CD4-positive, CD25-positive, alpha-beta regulatory T cell (primary cell): ENCODE measurements at regions not wholly inside any gene's neighbourhood (a gene's known extent, or its start where the extent isn't known, plus 50 kb on each side); places are given as distances from the start of the nearest gene placed in this dataset.

Experiments used
- ATAC-seq, 2 donors: fragments of 150-1000 bp; cut with Tn5 transposase; one replicate each; pipeline ENCODE4 v1.10.0; 2021; ENCODE audit warnings: low read depth in 2 of 2, moderate number of reproducible peaks in 2 of 2, moderate library complexity in 1 of 2
- DNase-seq, 3 donors: peaks; one replicate each; pipeline versions ENCODE4 v3.0.0 to v3.0.0-alpha.2; 2012 to 2022; ENCODE audit warnings: mixed read lengths in 1 of 3
- H3K27ac ChIP-seq: one replicate; pipeline ENCODE4 v1.7.0; 2013; ENCODE audit warnings: mild to moderate bottlenecking, low read length; ENCODE audit not compliant: insufficient read depth, poor library complexity, severe bottlenecking
- H3K27me3 ChIP-seq: one replicate; pipeline ENCODE4 v1.7.0; 2013; ENCODE audit warnings: low read length; ENCODE audit not compliant: control insufficient read depth, insufficient read depth
- H3K36me3 ChIP-seq: one replicate; pipeline ENCODE4 v1.7.0; 2013; ENCODE audit warnings: mild to moderate bottlenecking, low read length, moderate library complexity; ENCODE audit not compliant: control insufficient read depth, insufficient read depth
- H3K4me1 ChIP-seq: 2 replicates; pipeline ENCODE4 v1.7.0; 2013; ENCODE audit warnings: mild to moderate bottlenecking, low read length; ENCODE audit not compliant: insufficient read depth, control insufficient read depth, poor library complexity, severe bottlenecking
- H3K4me3 ChIP-seq: one replicate; pipeline ENCODE4 v1.7.0; 2013; ENCODE audit warnings: low read depth, mild to moderate bottlenecking, low read length, moderate library complexity
- H3K9me3 ChIP-seq, 2 experiments: 1 replicate in 1 of 2; 2 replicates in 1 of 2; pipeline ENCODE4 v1.7.0; 2013; ENCODE audit warnings: low read length in 2 of 2, mild to moderate bottlenecking in 1 of 2, moderate library complexity in 1 of 2; ENCODE audit not compliant: control insufficient read depth in 2 of 2
- H3K27ac Mint-ChIP-seq, 3 donors: one replicate each; pipeline ENCODE4 v1.8.0; 2020 to 2022; ENCODE audit warnings: mild to moderate bottlenecking in 3 of 3, mixed read lengths in 3 of 3, moderate library complexity in 2 of 3
- H3K27me3 Mint-ChIP-seq: one replicate; pipeline ENCODE4 v1.8.0; 2022; ENCODE audit warnings: mild to moderate bottlenecking, mixed read lengths
- H3K36me3 Mint-ChIP-seq: one replicate; pipeline ENCODE4 v1.8.0; 2020; ENCODE audit warnings: mixed read lengths
- H3K4me1 Mint-ChIP-seq, 4 donors: one replicate each; pipeline ENCODE4 v1.8.0; 2020 to 2022; ENCODE audit warnings: mixed read lengths in 4 of 4, mild to moderate bottlenecking in 1 of 4
- H3K4me3 Mint-ChIP-seq, 4 donors: one replicate each; pipeline ENCODE4 v1.8.0; 2020 to 2022; ENCODE audit warnings: mild to moderate bottlenecking in 4 of 4, mixed read lengths in 4 of 4, moderate library complexity in 3 of 4
- H3K9me3 Mint-ChIP-seq, 7 donors: one replicate each; pipeline ENCODE4 v1.8.0; 2020 to 2022; ENCODE audit warnings: mixed read lengths in 7 of 7, mild to moderate bottlenecking in 3 of 7, moderate library complexity in 2 of 7

DNA sequence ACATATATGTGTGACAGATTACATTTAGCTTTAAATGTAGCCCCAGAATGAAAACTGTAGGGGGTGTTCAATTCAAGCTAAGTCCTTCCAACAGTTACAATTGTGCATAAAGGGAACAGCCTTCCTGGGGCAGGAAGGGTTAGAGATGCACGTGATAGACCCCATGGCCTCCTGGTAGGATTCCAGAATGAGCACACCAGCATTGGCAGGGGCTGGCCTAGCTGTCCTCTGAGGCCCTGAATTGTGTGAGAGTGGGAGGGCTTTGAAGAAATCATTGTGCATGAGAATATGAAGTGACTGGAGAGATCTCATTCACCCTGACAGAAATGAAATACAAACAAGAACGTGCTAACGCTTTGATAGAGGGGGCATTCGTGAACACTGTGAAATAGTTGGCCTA, 663.8 kb upstream of the KLF4 start:
- H3K36me3 Mint-ChIP-seq = no peaks in the 10 kb centered on the region
- no peak overlapping the region for H3K27ac Mint-ChIP-seq
- no peaks in the 10 kb centered on the region for H3K9me3 ChIP-seq
- H3K4me1 ChIP-seq = no peaks in the 10 kb centered on the region
- ATAC-seq (no peak), DNase-seq (no peak)
- H3K27ac ChIP-seq = no peak overlapping the region
- H3K9me3 Mint-ChIP-seq = peaks cover 0 to 3% (median 0%) of the 10 kb centered on the region in 7 donors
- no peaks in the 10 kb centered on the region for H3K4me1 Mint-ChIP-seq
- H3K36me3 ChIP-seq = no peaks in the 10 kb centered on the region
- H3K27me3 Mint-ChIP-seq = no peaks in the 10 kb centered on the region
- H3K4me3 Mint-ChIP-seq = no peak overlapping the region
- H3K27me3 ChIP-seq = no peaks in the 10 kb centered on the region
- no peak overlapping the region for H3K4me3 ChIP-seq

GRCh38 chr9:108150736-108151586, 661.4 kb upstream of the KLF4 start:
- Mint-ChIP-seq H3K27me3 (no peaks in the 10 kb centered on the region), H3K27ac (no peak overlapping the region), H3K9me3 (peaks cover 0 to 8% (median 0%) of the 10 kb centered on the region in 7 donors), H3K4me3 (no peak overlapping the region), H3K36me3 (no peaks in the 10 kb centered on the region), H3K4me1 (no peaks in the 10 kb centered on the region)
- H3K36me3 ChIP-seq = no peaks in the 10 kb centered on the region
- DNase-seq (no peak), ATAC-seq (no peak)
- no peaks in the 10 kb centered on the region for H3K27me3 ChIP-seq
- no peak overlapping the region for H3K4me3 ChIP-seq
- no peak overlapping the region for H3K27ac ChIP-seq
- no peaks in the 10 kb centered on the region for H3K9me3 ChIP-seq
- no peaks in the 10 kb centered on the region for H3K4me1 ChIP-seq

- no peaks in the 10 kb centered on the region for H3K4me1 ChIP-seq
These were observed 659.8 kb upstream of the KLF4 start for GRCh38 chr9:108149326-108149725.

GRCh38 chr9:108142504-108143201, 653.1 kb upstream of the KLF4 start:
- Mint-ChIP-seq H3K36me3 (no peaks in the 10 kb centered on the region), H3K9me3 (peaks cover 1 to 23% (median 4%) of the 10 kb centered on the region in 7 donors), H3K4me1 (no peaks in the 10 kb centered on the region), H3K27ac (no peak overlapping the region), H3K27me3 (no peaks in the 10 kb centered on the region), H3K4me3 (no peak overlapping the region)
- H3K4me1 ChIP-seq = no peaks in the 10 kb centered on the region
- H3K36me3 ChIP-seq = no peaks in the 10 kb centered on the region
- DNase-seq (no peak), ATAC-seq (no peak)
- H3K27ac ChIP-seq = no peak overlapping the region
- H3K27me3 ChIP-seq = no peaks in the 10 kb centered on the region
- no peak overlapping the region for H3K4me3 ChIP-seq
- no peaks in the 10 kb centered on the region for H3K9me3 ChIP-seq

More at GRCh38 chr9:108149326-108149725, 659.8 kb upstream of the KLF4 start:
- Mint-ChIP-seq H3K9me3 (peaks cover 0 to 8% (median 1%) of the 10 kb centered on the region in 7 donors), H3K4me3 (no peak overlapping the region), H3K27ac (no peak overlapping the region), H3K27me3 (no peaks in the 10 kb centered on the region), H3K4me1 (no peaks in the 10 kb centered on the region), H3K36me3 (no peaks in the 10 kb centered on the region)
- Histone ChIP-seq H3K27ac (no peak overlapping the region), H3K36me3 (no peaks in the 10 kb centered on the region), H3K9me3 (no peaks in the 10 kb centered on the region), H3K27me3 (no peaks in the 10 kb centered on the region), H3K4me3 (no peak overlapping the region)
- ATAC-seq (no peak), DNase-seq (no peak)

GRCh38 chr9:108142142-108142503, 652.6 kb upstream of the KLF4 start:
- Mint-ChIP-seq H3K4me1 (no peaks in the 10 kb centered on the region), H3K27ac (no peak overlapping the region), H3K36me3 (no peaks in the 10 kb centered on the region), H3K4me3 (no peak overlapping the region), H3K27me3 (no peaks in the 10 kb centered on the region), H3K9me3 (peaks cover 1 to 22% (median 5%) of the 10 kb centered on the region in 7 donors)
- H3K9me3 ChIP-seq = no peaks in the 10 kb centered on the region
- no peaks in the 10 kb centered on the region for H3K36me3 ChIP-seq
- no peak for ATAC-seq
- no peaks in the 10 kb centered on the region for H3K27me3 ChIP-seq
- DNase-seq = no peak
- no peaks in the 10 kb centered on the region for H3K4me1 ChIP-seq
- no peak overlapping the region for H3K4me3 ChIP-seq
- H3K27ac ChIP-seq = no peak overlapping the region

- ATAC-seq = no peak
- Mint-ChIP-seq H3K27ac (no peak overlapping the region), H3K4me3 (no peak overlapping the region)
These were observed 650.3 kb upstream of the KLF4 start for GRCh38 chr9:108139900-108140299.

GRCh38 chr9:108138516-108138915, 648.9 kb upstream of the KLF4 start:
- Mint-ChIP-seq H3K27ac (no peak overlapping the region), H3K4me1 (no peaks in the 10 kb centered on the region), H3K4me3 (no peak overlapping the region), H3K9me3 (peaks cover 1 to 18% (median 5%) of the 10 kb centered on the region in 7 donors), H3K36me3 (no peaks in the 10 kb centered on the region), H3K27me3 (no peaks in the 10 kb centered on the region)
- H3K27ac ChIP-seq = no peak overlapping the region
- DNase-seq (no peak), ATAC-seq (no peak)
- H3K9me3 ChIP-seq = no peaks in the 10 kb centered on the region
- H3K27me3 ChIP-seq = no peaks in the 10 kb centered on the region
- no peaks in the 10 kb centered on the region for H3K4me1 ChIP-seq
- no peaks in the 10 kb centered on the region for H3K36me3 ChIP-seq
- no peak overlapping the region for H3K4me3 ChIP-seq

More at GRCh38 chr9:108139900-108140299, 650.3 kb upstream of the KLF4 start:
- Mint-ChIP-seq H3K36me3 (no peaks in the 10 kb centered on the region), H3K27me3 (no peaks in the 10 kb centered on the region), H3K9me3 (peaks cover 1 to 22% (median 5%) of the 10 kb centered on the region in 7 donors), H3K4me1 (no peaks in the 10 kb centered on the region)
- H3K9me3 ChIP-seq = no peaks in the 10 kb centered on the region
- no peak overlapping the region for H3K27ac ChIP-seq
- no peaks in the 10 kb centered on the region for H3K27me3 ChIP-seq
- no peaks in the 10 kb centered on the region for H3K4me1 ChIP-seq
- H3K4me3 ChIP-seq = no peak overlapping the region
- no peaks in the 10 kb centered on the region for H3K36me3 ChIP-seq
- no peak for DNase-seq
